Ishikawa (cell line): ENCODE measurements at regions not wholly inside any gene's neighbourhood (a gene's known extent, or its start where the extent isn't known, plus 50 kb on each side); places are given as distances from the start of the nearest gene placed in this dataset.

Source experiments
- CEBPB ChIP-seq: IDR thresholded peaks from 2 replicates; pipeline ENCODE4 v1.6.1; 2012
- EGR1 ChIP-seq: IDR thresholded peaks from 2 replicates; pipeline ENCODE4 v1.6.1; 2012
- TAF1 ChIP-seq: IDR thresholded peaks from 2 replicates; pipeline ENCODE4 v1.6.1; 2012; ENCODE audit warnings: low read depth, mild to moderate bottlenecking
- TF ChIP-seq, protein P1 (sequence below): IDR thresholded peaks from 2 replicates; pipeline ENCODE4 v1.6.1; 2012; ENCODE audit warnings: low read depth, mild to moderate bottlenecking

DNA sequence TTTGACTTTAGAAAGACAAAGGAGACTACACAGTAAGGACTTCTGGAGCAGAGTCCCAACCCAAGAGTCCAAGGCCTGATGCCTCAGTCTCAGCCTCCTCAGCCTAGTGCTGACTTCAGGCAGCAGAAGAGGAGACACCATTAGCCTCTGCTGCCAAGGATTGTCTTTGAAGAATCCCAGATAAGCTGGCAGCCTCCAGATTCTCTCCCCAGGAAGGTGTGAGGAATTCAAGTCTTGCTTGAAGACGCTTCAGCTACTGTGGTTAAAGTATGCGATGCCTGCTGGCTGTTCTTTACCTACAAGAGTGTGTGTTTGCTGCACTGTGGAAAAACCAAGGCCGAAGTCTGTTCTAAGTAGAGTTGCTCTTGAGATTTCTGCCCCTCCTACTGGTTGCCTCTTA, 215.9 kb upstream of the TCF21 start:
- TF ChIP-seq CEBPB (no peak), EGR1 (no peak), TAF1 (no peak)
- TF ChIP-seq, protein P1, sequence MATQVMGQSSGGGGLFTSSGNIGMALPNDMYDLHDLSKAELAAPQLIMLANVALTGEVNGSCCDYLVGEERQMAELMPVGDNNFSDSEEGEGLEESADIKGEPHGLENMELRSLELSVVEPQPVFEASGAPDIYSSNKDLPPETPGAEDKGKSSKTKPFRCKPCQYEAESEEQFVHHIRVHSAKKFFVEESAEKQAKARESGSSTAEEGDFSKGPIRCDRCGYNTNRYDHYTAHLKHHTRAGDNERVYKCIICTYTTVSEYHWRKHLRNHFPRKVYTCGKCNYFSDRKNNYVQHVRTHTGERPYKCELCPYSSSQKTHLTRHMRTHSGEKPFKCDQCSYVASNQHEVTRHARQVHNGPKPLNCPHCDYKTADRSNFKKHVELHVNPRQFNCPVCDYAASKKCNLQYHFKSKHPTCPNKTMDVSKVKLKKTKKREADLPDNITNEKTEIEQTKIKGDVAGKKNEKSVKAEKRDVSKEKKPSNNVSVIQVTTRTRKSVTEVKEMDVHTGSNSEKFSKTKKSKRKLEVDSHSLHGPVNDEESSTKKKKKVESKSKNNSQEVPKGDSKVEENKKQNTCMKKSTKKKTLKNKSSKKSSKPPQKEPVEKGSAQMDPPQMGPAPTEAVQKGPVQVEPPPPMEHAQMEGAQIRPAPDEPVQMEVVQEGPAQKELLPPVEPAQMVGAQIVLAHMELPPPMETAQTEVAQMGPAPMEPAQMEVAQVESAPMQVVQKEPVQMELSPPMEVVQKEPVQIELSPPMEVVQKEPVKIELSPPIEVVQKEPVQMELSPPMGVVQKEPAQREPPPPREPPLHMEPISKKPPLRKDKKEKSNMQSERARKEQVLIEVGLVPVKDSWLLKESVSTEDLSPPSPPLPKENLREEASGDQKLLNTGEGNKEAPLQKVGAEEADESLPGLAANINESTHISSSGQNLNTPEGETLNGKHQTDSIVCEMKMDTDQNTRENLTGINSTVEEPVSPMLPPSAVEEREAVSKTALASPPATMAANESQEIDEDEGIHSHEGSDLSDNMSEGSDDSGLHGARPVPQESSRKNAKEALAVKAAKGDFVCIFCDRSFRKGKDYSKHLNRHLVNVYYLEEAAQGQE, result no peak
